SIG-M5 treated with dmso at 0.1 percent for 504 hours (cell line): ENCODE measurements at regions not wholly inside any gene's neighbourhood (a gene's known extent, or its start where the extent isn't known, plus 50 kb on each side); places are given as distances from the start of the nearest gene placed in this dataset.

Experiments
- DNase-seq: peaks from one replicate; lab custom pipeline; 2025; ENCODE audit not compliant: unreplicated experiment; lab: John Stamatoyannopoulos, UW

GRCh38 chr9:129368444-129368978 lies 190.4 kb upstream of the IER5L start:
- DNase-seq: no peak

- no peak for DNase-seq
These were observed 189.2 kb upstream of the IER5L start for GRCh38 chr9:129367287-129367686.

GRCh38 chr9:129365196-129365595 lies 187.1 kb upstream of the IER5L start:
- DNase-seq: no peak

GRCh38 chr9:129363216-129363873 lies 185.3 kb upstream of the IER5L start:
- DNase-seq: no peak

- DNase-seq: peak; percentile 12
These were observed 184.4 kb upstream of the IER5L start for GRCh38 chr9:129362287-129363000.

- no peak for DNase-seq
These were observed 183.1 kb upstream of the IER5L start for GRCh38 chr9:129361196-129361595.

- DNase-seq: no peak
These were observed 182.0 kb upstream of the IER5L start for GRCh38 chr9:129359916-129360536.

GRCh38 chr9:129359162-129359811 lies 181.2 kb upstream of the IER5L start:
- DNase-seq: no peak

GRCh38 chr9:129358621-129359154 lies 180.6 kb upstream of the IER5L start:
- no peak for DNase-seq

- DNase-seq: no peak
These were observed 179.7 kb upstream of the IER5L start for GRCh38 chr9:129357773-129358245.

- no peak for DNase-seq
These were observed 179.1 kb upstream of the IER5L start for GRCh38 chr9:129356871-129357772.

GRCh38 chr9:129355631-129356030 lies 177.6 kb upstream of the IER5L start:
- no peak for DNase-seq

GRCh38 chr9:129354498-129354897 lies 176.4 kb upstream of the IER5L start:
- no peak for DNase-seq

GRCh38 chr9:129353697-129354336 lies 175.8 kb upstream of the IER5L start:
- no peak for DNase-seq

- no peak for DNase-seq
These were observed 174.2 kb upstream of the IER5L start for GRCh38 chr9:129352146-129352865.

- no peak for DNase-seq
These were observed 173.6 kb upstream of the IER5L start for GRCh38 chr9:129351642-129352145.

- no peak for DNase-seq
These were observed 173.1 kb upstream of the IER5L start for GRCh38 chr9:129351058-129351641.
